ENCODE measurements at regions not wholly inside any gene's neighbourhood (a gene's known extent, or its start where the extent isn't known, plus 50 kb on each side); places are given as distances from the start of the nearest gene placed in this dataset.

GRCh38 chr5:91851670-91852069, 468.6 kb upstream of the ARRDC3 start:
- H3K27me3 ChIP-seq = no peaks in the 10 kb centered on the region
- intact Hi-C loops (cut with DNase I) = no loop called here
- DNase-seq = no peak
- no peak overlapping the region for H3K4me3 ChIP-seq (replicated peaks in 1 of 3)
- H3K27ac ChIP-seq = no peak overlapping the region
- 81 to 83% methylated on average over 2 of the region's 2 CpGs for WGBS, 2 donors
- H3K4me1 ChIP-seq = no peaks in the 10 kb centered on the region
- H3K36me3 ChIP-seq = no peaks in the 10 kb centered on the region
- TF ChIP-seq POLR2A (IDR thresholded peaks at IDR 0.05) (no peak), CTCF (IDR thresholded peaks at IDR 0.05) (no peak)
- H3K9me3 ChIP-seq = no peaks in the 10 kb centered on the region

- no peak for TF ChIP-seq CTCF (IDR thresholded peaks at IDR 0.05)
- TF ChIP-seq POLR2A (IDR thresholded peaks at IDR 0.05) = no peak
- no peaks in the 10 kb centered on the region for H3K36me3 ChIP-seq
- no peak overlapping the region for H3K4me3 ChIP-seq (replicated peaks in 1 of 3)
- no peaks in the 10 kb centered on the region for H3K9me3 ChIP-seq
- no peaks in the 10 kb centered on the region for H3K27me3 ChIP-seq
- DNase-seq = no peak
- intact Hi-C loops (cut with DNase I) = no loop called here
- no peak overlapping the region for H3K27ac ChIP-seq
- H3K4me1 ChIP-seq = no peaks in the 10 kb centered on the region
- WGBS, 2 donors = 81 to 87% methylated on average over 2 of the region's 2 CpGs
Measured at GRCh38 chr5:91850031-91850430, 466.9 kb upstream of the ARRDC3 start.

GRCh38 chr5:91849069-91849468, 466.0 kb upstream of the ARRDC3 start:
- Histone ChIP-seq H3K4me1 (no peaks in the 10 kb centered on the region), H3K27ac (no peak overlapping the region), H3K36me3 (no peaks in the 10 kb centered on the region), H3K27me3 (no peaks in the 10 kb centered on the region), H3K4me3 (replicated peaks in 1 of 3) (no peak overlapping the region), H3K9me3 (no peaks in the 10 kb centered on the region)
- WGBS, 2 donors = 87 to 95% methylated on average over 3 of the region's 3 CpGs
- intact Hi-C loops (cut with DNase I) = no loop called here
- no peak for DNase-seq
- TF ChIP-seq CTCF (IDR thresholded peaks at IDR 0.05) = no peak
- no peak for TF ChIP-seq POLR2A (IDR thresholded peaks at IDR 0.05)

GRCh38 chr5:91848453-91848852, 465.3 kb upstream of the ARRDC3 start:
- no peak overlapping the region for H3K27ac ChIP-seq
- H3K9me3 ChIP-seq = no peaks in the 10 kb centered on the region
- intact Hi-C loops (cut with DNase I) = no loop called here
- no peak overlapping the region for H3K4me3 ChIP-seq (replicated peaks in 1 of 3)
- WGBS, 2 donors = 95% methylated on average over 3 of the region's 3 CpGs
- no peaks in the 10 kb centered on the region for H3K27me3 ChIP-seq
- no peak for TF ChIP-seq POLR2A (IDR thresholded peaks at IDR 0.05)
- TF ChIP-seq CTCF (IDR thresholded peaks at IDR 0.05) = no peak
- DNase-seq = no peak
- H3K36me3 ChIP-seq = no peaks in the 10 kb centered on the region
- no peaks in the 10 kb centered on the region for H3K4me1 ChIP-seq

GRCh38 chr5:91841423-91841822, 458.3 kb upstream of the ARRDC3 start:
- DNase-seq = no peak
- intact Hi-C loops (cut with DNase I) = no loop called here
- Histone ChIP-seq H3K27ac (no peak overlapping the region), H3K9me3 (no peaks in the 10 kb centered on the region), H3K4me3 (replicated peaks in 1 of 3) (no peak overlapping the region), H3K36me3 (no peaks in the 10 kb centered on the region), H3K27me3 (no peaks in the 10 kb centered on the region), H3K4me1 (no peaks in the 10 kb centered on the region)
- TF ChIP-seq CTCF (IDR thresholded peaks at IDR 0.05) (no peak), POLR2A (IDR thresholded peaks at IDR 0.05) (no peak)

Data from thyroid gland (tissue), 4 donors.